Spleen (tissue), 11 donors: ENCODE measurements at regions not wholly inside any gene's neighbourhood (a gene's known extent, or its start where the extent isn't known, plus 50 kb on each side); places are given as distances from the start of the nearest gene placed in this dataset.
"Not testable (repeated sequence)": the region's sequence is repeated elsewhere in the genome, so short reads cannot be mapped to it uniquely, and the experiment has no call there.

Source experiments
- DNase-seq: peaks from one replicate; pipeline ENCODE4 v3.0.0-alpha.2; 2020
- H3K27ac ChIP-seq, 8 donors: fragments of 200-600 bp; sonication (generic) in 7 of 8; 1 replicate in 4 of 8; 2 replicates in 4 of 8; pipeline versions ENCODE4 v1.5.0 to v1.8.0; 2016 to 2021; ENCODE audit warnings: inconsistent platforms in 4 of 8, mild to moderate bottlenecking in 4 of 8, moderate library complexity in 1 of 8
- H3K27me3 ChIP-seq, 7 donors: fragments of 200-600 bp; sonication (generic) in 6 of 7; replicated peaks in 1 of 7; 1 replicate in 4 of 7; 2 replicates in 3 of 7; pipeline versions ENCODE4 v1.5.0 to v1.8.0; 2016 to 2021; ENCODE audit warnings: inconsistent platforms in 3 of 7, mild to moderate bottlenecking in 1 of 7
- H3K36me3 ChIP-seq, 6 donors: fragments of 200-600 bp; sonication (generic) in 5 of 6; 1 replicate in 4 of 6; 2 replicates in 2 of 6; pipeline versions ENCODE4 v1.5.0 to v1.8.0; 2016 to 2021; ENCODE audit warnings: inconsistent platforms in 2 of 6
- H3K4me1 ChIP-seq, 6 donors: fragments of 200-600 bp; sonication (generic) in 5 of 6; 1 replicate in 3 of 6; 2 replicates in 3 of 6; pipeline versions ENCODE4 v1.5.0 to v1.8.0; 2016 to 2021; ENCODE audit warnings: inconsistent platforms in 3 of 6
- H3K4me3 ChIP-seq, 8 donors: fragments of 200-600 bp; sonication (generic) in 7 of 8; 1 replicate in 4 of 8; 2 replicates in 4 of 8; pipeline versions ENCODE4 v1.5.0 to v1.8.0; 2016 to 2021; ENCODE audit warnings: inconsistent platforms in 4 of 8, mild to moderate bottlenecking in 4 of 8, moderate library complexity in 2 of 8
- H3K9me3 ChIP-seq, 8 donors: fragments of 200-600 bp; sonication (generic) in 7 of 8; 1 replicate in 4 of 8; 2 replicates in 4 of 8; pipeline versions ENCODE4 v1.5.0 to v1.8.0; 2016 to 2021; ENCODE audit warnings: inconsistent platforms in 4 of 8
- CTCF ChIP-seq, 11 experiments: fragments of 200-600 bp in 7 of 11; fragments of 450-650 bp in 4 of 11; sonication (generic) in 4 of 11; IDR thresholded peaks in 8 of 11; conservative IDR thresholded peaks in 3 of 11; 1 replicate in 7 of 11; 2 replicates in 4 of 11; pipeline versions ENCODE4 v1.4.0 to v1.8.0; 2016 to 2021; ENCODE audit warnings: antibody characterized with exemption in 11 of 11, inconsistent platforms in 4 of 11, mild to moderate bottlenecking in 1 of 11
- POLR2A ChIP-seq, 3 donors: fragments of 450-650 bp; IDR thresholded peaks; one replicate each; pipeline ENCODE4 v1.5.1; 2017; ENCODE audit warnings: antibody characterized with exemption in 3 of 3, mild to moderate bottlenecking in 1 of 3
- POLR2AphosphoS5 ChIP-seq, 3 donors: sonication (generic); formaldehyde crosslinking; IDR thresholded peaks; one replicate each; pipeline ENCODE4 v1.5.1; 2017; ENCODE audit warnings: antibody characterized with exemption in 3 of 3
- WGBS, 5 donors: extraction: QIAGEN DNeasy Blood & Tissue Kit in 3 of 5; methylation state at CpG; one replicate each; pipeline versions ENCODE4 v1.1.5 to v1.1.7; 2013 to 2018; 5-methylcytosine and 5-hydroxymethylcytosine counted together
- intact Hi-C: fragments of 100-400 bp; cut with DNase I; formaldehyde crosslinking; loops from one replicate; pipeline ENCODE4 v1.15.0; 2023; ENCODE audit warnings: low total_unique reads
- donor health status: healthy with polysubstance abuse.
- donor health status: DM: no; HTN: no; CAD: no; lungs with moderate emphysema.
- donor health status: DM: no; HTN: no; CAD: no.
- donor health status: Bipolar disorder and iron deficiency.
- donor health status: healthy.
- donor health status: DM: no; HTN: no; CAD: no.
- donor health status: DM: yes; HTN: yes; CAD: no.

GRCh38 chr4:73671348-73671747, 51.1 kb upstream of the RASSF6 start:
- H3K4me1 ChIP-seq, H3K27me3 ChIP-seq, DNase-seq, H3K9me3 ChIP-seq, H3K36me3 ChIP-seq, H3K27ac ChIP-seq, H3K4me3 ChIP-seq, intact Hi-C loops: not testable (repeated sequence)
- WGBS, 5 donors = 84 to 94% (median 92%) methylated on average over 5 to 6 of the region's 6 CpGs

DNA sequence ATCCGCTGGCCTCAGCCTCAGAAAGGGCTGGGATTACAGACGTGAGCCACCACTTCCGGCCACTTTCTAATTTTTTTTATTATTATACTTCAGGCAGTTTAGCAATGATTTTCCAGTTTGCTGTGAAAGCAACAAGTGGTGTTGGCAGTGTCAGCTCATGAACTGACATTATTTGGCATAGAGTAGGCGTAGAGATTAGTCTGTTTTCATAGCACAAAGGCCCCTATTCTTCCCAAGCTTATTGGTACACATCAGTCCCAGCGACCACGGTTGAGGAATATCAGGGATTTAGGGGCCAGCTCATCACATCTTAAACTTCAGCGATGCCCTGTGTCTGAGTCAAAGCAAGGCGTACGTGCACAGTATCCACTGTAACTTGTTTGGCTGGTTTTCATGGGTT, 53.0 kb upstream of the RASSF6 start:
- H3K9me3 ChIP-seq = no peaks in the 10 kb centered on the region
- intact Hi-C loops = no loop called here
- WGBS, 5 donors = 88 to 96% (median 91%) methylated on average over 9 of the region's 9 CpGs
- H3K27ac ChIP-seq = no peak overlapping the region
- H3K27me3 ChIP-seq = no peaks in the 10 kb centered on the region
- no peak for TF ChIP-seq POLR2A (IDR thresholded peaks at IDR 0.05)
- no peak for TF ChIP-seq POLR2AphosphoS5 (IDR thresholded peaks at IDR 0.05)
- DNase-seq = no peak
- no peak overlapping the region for H3K4me3 ChIP-seq
- H3K36me3 ChIP-seq = no peaks in the 10 kb centered on the region
- peaks cover 0 to 6% (median 0%) of the 10 kb centered on the region in 6 donors for H3K4me1 ChIP-seq

GRCh38 chr4:73674451-73674919, 54.2 kb upstream of the RASSF6 start:
- H3K27ac ChIP-seq = no peak overlapping the region
- H3K36me3 ChIP-seq = no peaks in the 10 kb centered on the region
- DNase-seq = no peak
- TF ChIP-seq CTCF (IDR thresholded peaks at IDR 0.05 in 8 of 11, conservative IDR thresholded peaks at IDR 0.05 in 3 of 11) (no peak), POLR2AphosphoS5 (IDR thresholded peaks at IDR 0.05) (no peak), POLR2A (IDR thresholded peaks at IDR 0.05) (no peak)
- intact Hi-C loops = no loop called here
- H3K9me3 ChIP-seq = no peaks in the 10 kb centered on the region
- H3K27me3 ChIP-seq = no peaks in the 10 kb centered on the region
- H3K4me1 ChIP-seq = peaks cover 0 to 6% (median 0%) of the 10 kb centered on the region in 6 donors
- no peak overlapping the region for H3K4me3 ChIP-seq
- WGBS, 5 donors = 88 to 94% (median 91%) methylated on average over 5 to 6 of the region's 6 CpGs

- Histone ChIP-seq H3K4me1 (peaks cover 0 to 6% (median 0%) of the 10 kb centered on the region in 6 donors), H3K27ac (no peak overlapping the region), H3K27me3 (no peaks in the 10 kb centered on the region), H3K4me3 (no peak overlapping the region), H3K36me3 (no peaks in the 10 kb centered on the region), H3K9me3 (no peaks in the 10 kb centered on the region)
- intact Hi-C loops = no loop called here
- DNase-seq = no peak
- WGBS, 5 donors = 73 to 85% (median 77%) methylated on average over 2 of the region's 2 CpGs
- TF ChIP-seq POLR2AphosphoS5 (IDR thresholded peaks at IDR 0.05) (no peak), POLR2A (IDR thresholded peaks at IDR 0.05) (no peak), CTCF (IDR thresholded peaks at IDR 0.05 in 8 of 11, conservative IDR thresholded peaks at IDR 0.05 in 3 of 11) (no peak)
These were observed 55.4 kb upstream of the RASSF6 start for GRCh38 chr4:73675623-73676022.

- no peak overlapping the region for H3K27ac ChIP-seq
- H3K36me3 ChIP-seq = no peaks in the 10 kb centered on the region
- no peaks in the 10 kb centered on the region for H3K27me3 ChIP-seq
- whole genome bisulfite sequencing, 5 donors = 80 to 88% (median 86%) methylated on average over 2 of the region's 2 CpGs
- intact Hi-C loops = no loop called here
- no peak for TF ChIP-seq POLR2AphosphoS5 (IDR thresholded peaks at IDR 0.05)
- no peak for TF ChIP-seq POLR2A (IDR thresholded peaks at IDR 0.05)
- no peak for TF ChIP-seq CTCF (IDR thresholded peaks at IDR 0.05 in 8 of 11, conservative IDR thresholded peaks at IDR 0.05 in 3 of 11)
- DNase-seq = no peak
- H3K4me1 ChIP-seq = peaks cover 0 to 6% (median 0%) of the 10 kb centered on the region in 6 donors
- no peaks in the 10 kb centered on the region for H3K9me3 ChIP-seq
- H3K4me3 ChIP-seq = no peak overlapping the region
These were observed 55.9 kb upstream of the RASSF6 start for GRCh38 chr4:73676136-73676535.
